DND-41 (cell line): ENCODE measurements at regions not wholly inside any gene's neighbourhood (a gene's known extent, or its start where the extent isn't known, plus 50 kb on each side); places are given as distances from the start of the nearest gene placed in this dataset.

Experiments used
- ATAC-seq: fragments of 200-7000 bp; cut with Tn5 transposase; 3 replicates; pipeline ENCODE4 v1.9.1; 2021; ENCODE audit warnings: low read depth; ENCODE audit not compliant: insufficient read depth
- DNase-seq: peaks from one replicate; pipeline ENCODE4 v3.0.0-alpha.2; 2020
- H2AFZ ChIP-seq: 2 replicates; pipeline ENCODE4 v1.6.0; 2012; ENCODE audit warnings: low read depth, low read length
- H3K27ac ChIP-seq: 2 replicates; pipeline ENCODE4 v1.5.1; 2012; ENCODE audit warnings: low read length, inconsistent platforms
- H3K27me3 ChIP-seq: fragments of 200-600 bp; sonication (generic); 2 replicates; pipeline ENCODE4 v1.6.0; 2012; ENCODE audit warnings: low read length, mild to moderate bottlenecking, inconsistent platforms; ENCODE audit not compliant: insufficient read depth, poor library complexity
- H3K36me3 ChIP-seq: 2 replicates; pipeline ENCODE4 v1.5.1; 2012; ENCODE audit warnings: low read length, inconsistent platforms; ENCODE audit not compliant: insufficient read depth
- H3K4me1 ChIP-seq: 2 replicates; pipeline ENCODE4 v1.5.1; 2012; ENCODE audit warnings: mild to moderate bottlenecking, low read length; ENCODE audit not compliant: insufficient read depth
- H3K4me2 ChIP-seq: 2 replicates; pipeline ENCODE4 v1.6.0; 2012; ENCODE audit warnings: mild to moderate bottlenecking, moderate library complexity, low read length, inconsistent platforms; ENCODE audit not compliant: insufficient read depth
- H3K4me3 ChIP-seq, 2 experiments: fragments of 200-600 bp in 1 of 2; shearing (Covaris generic) in 1 of 2; 2 replicates each; pipeline ENCODE4 v1.5.1; 2012 to 2016; ENCODE audit warnings: inconsistent platforms in 2 of 2, low read length in 2 of 2, mild to moderate bottlenecking in 2 of 2, low read depth in 1 of 2, moderate library complexity in 1 of 2
- H3K79me2 ChIP-seq: 2 replicates; pipeline ENCODE4 v1.6.0; 2012; ENCODE audit warnings: low read length, inconsistent platforms; ENCODE audit not compliant: insufficient read depth
- H3K9ac ChIP-seq: 2 replicates; pipeline ENCODE4 v1.6.0; 2012; ENCODE audit warnings: low read depth, mild to moderate bottlenecking, inconsistent platforms, low read length, moderate library complexity
- H3K9me3 ChIP-seq: 2 replicates; pipeline ENCODE4 v1.5.1; 2012; ENCODE audit warnings: low read length, moderate library complexity, mild to moderate bottlenecking, inconsistent platforms; ENCODE audit not compliant: insufficient read depth, severe bottlenecking
- H4K20me1 ChIP-seq: 2 replicates; pipeline ENCODE4 v1.6.0; 2012; ENCODE audit warnings: low read length; ENCODE audit not compliant: insufficient read depth
- CTCF ChIP-seq: IDR thresholded peaks from 2 replicates; pipeline ENCODE4 v1.5.1; 2012; ENCODE audit warnings: borderline replicate concordance, low read length, moderate library complexity, mild to moderate bottlenecking; ENCODE audit not compliant: poor library complexity, severe bottlenecking; ENCODE audit errors: extremely low read depth
- EZH2 ChIP-seq: IDR thresholded peaks from 3 replicates; pipeline ENCODE4 v1.6.1; 2012; ENCODE audit warnings: borderline replicate concordance, low read depth, mild to moderate bottlenecking, moderate library complexity, low read length, inconsistent platforms; ENCODE audit not compliant: severe bottlenecking

- Histone ChIP-seq H2AFZ (no peak overlapping the region), H3K9me3 (no peaks in the 10 kb centered on the region), H4K20me1 (no peaks in the 10 kb centered on the region), H3K36me3 (no peaks in the 10 kb centered on the region), H3K27me3 (no peaks in the 10 kb centered on the region), H3K9ac (no peak overlapping the region), H3K79me2 (no peaks in the 10 kb centered on the region), H3K27ac (no peak overlapping the region), H3K4me1 (no peaks in the 10 kb centered on the region), H3K4me2 (no peak overlapping the region), H3K4me3 (no peak overlapping the region)
- ATAC-seq (no peak), DNase-seq (no peak)
- TF ChIP-seq EZH2 = no peak
- TF ChIP-seq CTCF = no peak
Observed at GRCh38 chr12:22893878-22894277, 268.9 kb downstream of the ETNK1 start.

GRCh38 chr12:22899184-22899583 lies 274.2 kb downstream of the ETNK1 start:
- TF ChIP-seq EZH2 (no peak), CTCF (no peak)
- no peaks in the 10 kb centered on the region for H3K79me2 ChIP-seq
- no peak overlapping the region for H3K4me3 ChIP-seq
- no peak overlapping the region for H3K4me2 ChIP-seq
- DNase-seq (no peak), ATAC-seq (no peak)
- no peak overlapping the region for H2AFZ ChIP-seq
- no peak overlapping the region for H3K9ac ChIP-seq
- H3K27ac ChIP-seq = no peak overlapping the region
- H3K27me3 ChIP-seq = no peaks in the 10 kb centered on the region
- no peaks in the 10 kb centered on the region for H3K9me3 ChIP-seq
- no peaks in the 10 kb centered on the region for H3K36me3 ChIP-seq
- H3K4me1 ChIP-seq = no peaks in the 10 kb centered on the region
- H4K20me1 ChIP-seq = no peaks in the 10 kb centered on the region

- H3K9me3 ChIP-seq = no peaks in the 10 kb centered on the region
- H4K20me1 ChIP-seq = no peaks in the 10 kb centered on the region
- no peak overlapping the region for H2AFZ ChIP-seq
- DNase-seq = no peak
- no peak for ATAC-seq
- no peak overlapping the region for H3K4me2 ChIP-seq
- no peaks in the 10 kb centered on the region for H3K79me2 ChIP-seq
- H3K4me3 ChIP-seq = no peak overlapping the region
- no peaks in the 10 kb centered on the region for H3K4me1 ChIP-seq
- TF ChIP-seq CTCF (no peak), EZH2 (no peak)
- H3K9ac ChIP-seq = no peak overlapping the region
- H3K36me3 ChIP-seq = no peaks in the 10 kb centered on the region
- H3K27me3 ChIP-seq = no peaks in the 10 kb centered on the region
- H3K27ac ChIP-seq = no peak overlapping the region
Observed at GRCh38 chr12:22900401-22900800, 275.4 kb downstream of the ETNK1 start.

GRCh38 chr12:22904485-22904884 lies 279.5 kb downstream of the ETNK1 start:
- no peaks in the 10 kb centered on the region for H3K4me1 ChIP-seq
- no peak overlapping the region for H3K9ac ChIP-seq
- no peaks in the 10 kb centered on the region for H4K20me1 ChIP-seq
- no peak overlapping the region for H3K27ac ChIP-seq
- no peaks in the 10 kb centered on the region for H3K36me3 ChIP-seq
- no peaks in the 10 kb centered on the region for H3K27me3 ChIP-seq
- no peak overlapping the region for H2AFZ ChIP-seq
- no peak overlapping the region for H3K4me2 ChIP-seq
- DNase-seq (no peak), ATAC-seq (no peak)
- TF ChIP-seq CTCF (no peak), EZH2 (no peak)
- no peaks in the 10 kb centered on the region for H3K79me2 ChIP-seq
- H3K4me3 ChIP-seq = no peak overlapping the region
- no peaks in the 10 kb centered on the region for H3K9me3 ChIP-seq
